ENCODE measurements at regions not wholly inside any gene's neighbourhood (a gene's known extent, or its start where the extent isn't known, plus 50 kb on each side); places are given as distances from the start of the nearest gene placed in this dataset.

- no peak overlapping the region for H3K4me3 ChIP-seq (replicated peaks; ENCODE audit: low read depth, low read length)
- DNase-seq (ENCODE audit: low read depth), result peak; percentile 72
- TF ChIP-seq CTCF (IDR thresholded peaks at IDR 0.05; ENCODE audit: low read length, missing control alignments), result peak; percentile 72
Measured at GRCh38 chr3:163056874-163057497, 1560.4 kb downstream of the OTOL1 start.

- DNase-seq (ENCODE audit: low read depth), result peak; percentile 35
- TF ChIP-seq CTCF (IDR thresholded peaks at IDR 0.05; ENCODE audit: low read length, missing control alignments), result no peak
- no peak overlapping the region for H3K4me3 ChIP-seq (replicated peaks; ENCODE audit: low read depth, low read length)
Measured at GRCh38 chr3:163058031-163058854, 1561.6 kb downstream of the OTOL1 start.

- peak; percentile 35 for DNase-seq (ENCODE audit: low read depth)
- H3K4me3 ChIP-seq (replicated peaks; ENCODE audit: low read depth, low read length), result no peak overlapping the region
- TF ChIP-seq CTCF (IDR thresholded peaks at IDR 0.05; ENCODE audit: low read length, missing control alignments), result no peak
Measured at GRCh38 chr3:163071713-163072112, 1575.1 kb downstream of the OTOL1 start.
